ENCODE measurements at regions not wholly inside any gene's neighbourhood (a gene's known extent, or its start where the extent isn't known, plus 50 kb on each side); places are given as distances from the start of the nearest gene placed in this dataset.

- DNase-seq (ENCODE audit: insufficient read length, low spot score) (no peak), FAIRE-seq (no peak)
- no peak for TF ChIP-seq CTCF (IDR thresholded peaks at IDR 0.05; ENCODE audit: insufficient read depth, missing control alignments)
Observed at GRCh38 chr22:26865021-26865420, 207.6 kb downstream of the MIAT start.

- DNase-seq (ENCODE audit: insufficient read length, low spot score) (no peak), FAIRE-seq (no peak)
- no peak for TF ChIP-seq CTCF (IDR thresholded peaks at IDR 0.05; ENCODE audit: insufficient read depth, missing control alignments)
Observed at GRCh38 chr22:26883393-26883792, 226.0 kb downstream of the MIAT start.

- DNase-seq (ENCODE audit: insufficient read length, low spot score), result no peak
- TF ChIP-seq CTCF (IDR thresholded peaks at IDR 0.05; ENCODE audit: insufficient read depth, missing control alignments), result no peak
- no peak for FAIRE-seq
Observed at GRCh38 chr22:26884921-26885320, 227.5 kb downstream of the MIAT start.

GRCh38 chr22:26885441-26886261 lies 228.3 kb downstream of the MIAT start:
- no peak for TF ChIP-seq CTCF (IDR thresholded peaks at IDR 0.05; ENCODE audit: insufficient read depth, missing control alignments)
- FAIRE-seq (no peak), DNase-seq (ENCODE audit: insufficient read length, low spot score) (no peak)

- TF ChIP-seq CTCF (IDR thresholded peaks at IDR 0.05; ENCODE audit: insufficient read depth, missing control alignments), result no peak
- DNase-seq (ENCODE audit: insufficient read length, low spot score), result no peak
- no peak for FAIRE-seq
Observed at GRCh38 chr22:26887456-26887855, 230.1 kb downstream of the MIAT start.

GRCh38 chr22:26887916-26888315 lies 230.5 kb downstream of the MIAT start:
- no peak for TF ChIP-seq CTCF (IDR thresholded peaks at IDR 0.05; ENCODE audit: insufficient read depth, missing control alignments)
- FAIRE-seq, result no peak
- no peak for DNase-seq (ENCODE audit: insufficient read length, low spot score)

GRCh38 chr22:26888887-26889286 lies 231.5 kb downstream of the MIAT start:
- TF ChIP-seq CTCF (IDR thresholded peaks at IDR 0.05; ENCODE audit: insufficient read depth, missing control alignments), result no peak
- DNase-seq (ENCODE audit: insufficient read length, low spot score) (no peak), FAIRE-seq (no peak)

All from D721Med (cell line).